Ectodermal cell (in vitro differentiated cells): ENCODE measurements at regions not wholly inside any gene's neighbourhood (a gene's known extent, or its start where the extent isn't known, plus 50 kb on each side); places are given as distances from the start of the nearest gene placed in this dataset.

ENCODE experiments used
- H3K27ac ChIP-seq: 2 replicates; pipeline ENCODE4 v1.7.0; 2013; ENCODE audit warnings: mild to moderate bottlenecking, low read depth, low read length; ENCODE audit not compliant: insufficient read depth, poor library complexity, severe bottlenecking
- H3K27me3 ChIP-seq: 2 replicates; pipeline ENCODE4 v1.7.0; 2013; ENCODE audit warnings: mild to moderate bottlenecking, low read length; ENCODE audit not compliant: insufficient read depth, control insufficient read depth, poor library complexity, severe bottlenecking
- H3K36me3 ChIP-seq: one replicate; pipeline ENCODE4 v1.7.0; 2013; ENCODE audit warnings: low read length; ENCODE audit not compliant: control insufficient read depth, insufficient read depth
- H3K4me1 ChIP-seq: one replicate; pipeline ENCODE4 v1.7.0; 2013; ENCODE audit warnings: low read length; ENCODE audit not compliant: control insufficient read depth, insufficient read depth
- H3K4me3 ChIP-seq: 2 replicates; pipeline ENCODE4 v1.7.0; 2013; ENCODE audit warnings: low read depth, low read length, control low read depth; ENCODE audit not compliant: insufficient read depth
- H3K9me3 ChIP-seq: 2 replicates; pipeline ENCODE4 v1.7.0; 2013; ENCODE audit warnings: mild to moderate bottlenecking, low read length, moderate library complexity; ENCODE audit not compliant: control insufficient read depth
- WGBS, 2 experiments: methylation state at CpG; one replicate each; pipeline ENCODE4 v1.1.7; 2013; ENCODE audit warnings: missing lambda C conversion rate in 2 of 2; 5-methylcytosine and 5-hydroxymethylcytosine counted together

GRCh38 chr20:41956338-41957074 lies 338.3 kb upstream of the CHD6 start:
- no peaks in the 10 kb centered on the region for H3K9me3 ChIP-seq
- H3K4me1 ChIP-seq = no peaks in the 10 kb centered on the region
- H3K36me3 ChIP-seq = no peaks in the 10 kb centered on the region
- H3K27me3 ChIP-seq = no peaks in the 10 kb centered on the region
- WGBS, 2 experiments = 51 to 68% methylated on average over 4 to 5 of the region's 6 CpGs
- H3K27ac ChIP-seq = no peak overlapping the region
- H3K4me3 ChIP-seq = no peak overlapping the region

- H3K36me3 ChIP-seq = no peaks in the 10 kb centered on the region
- 85 to 86% methylated on average over 5 of the region's 5 CpGs for WGBS, 2 experiments
- no peaks in the 10 kb centered on the region for H3K4me1 ChIP-seq
- H3K4me3 ChIP-seq = no peak overlapping the region
- no peak overlapping the region for H3K27ac ChIP-seq
- no peaks in the 10 kb centered on the region for H3K9me3 ChIP-seq
- H3K27me3 ChIP-seq = no peaks in the 10 kb centered on the region
These were observed 334.0 kb upstream of the CHD6 start for GRCh38 chr20:41952166-41952565.

DNA sequence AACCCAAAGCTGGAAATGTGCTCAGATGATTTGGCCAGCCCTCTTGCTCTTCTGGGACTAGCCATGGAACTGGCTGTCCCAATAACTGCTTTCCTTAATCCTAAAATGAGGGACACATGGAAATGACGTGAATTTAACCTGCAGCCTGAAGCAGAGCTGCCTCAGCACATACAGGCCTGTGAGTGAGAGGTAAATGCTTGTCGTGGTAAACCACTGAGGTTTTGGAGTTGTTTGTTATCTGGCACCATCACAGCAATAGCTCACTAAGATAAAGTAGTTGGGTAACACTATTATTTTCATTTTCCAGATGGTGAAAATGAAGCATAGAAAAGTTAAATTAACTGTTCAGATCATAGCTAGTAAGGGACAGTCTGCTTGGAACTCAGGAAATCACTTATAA lies 333.4 kb upstream of the CHD6 start:
- no peaks in the 10 kb centered on the region for H3K4me1 ChIP-seq
- H3K27me3 ChIP-seq = no peaks in the 10 kb centered on the region
- no peak overlapping the region for H3K27ac ChIP-seq
- H3K36me3 ChIP-seq = no peaks in the 10 kb centered on the region
- 98 to 100% methylated on average over 2 of the region's 2 CpGs for WGBS, 2 experiments
- no peak overlapping the region for H3K4me3 ChIP-seq
- H3K9me3 ChIP-seq = no peaks in the 10 kb centered on the region

- H3K9me3 ChIP-seq = no peaks in the 10 kb centered on the region
- H3K27ac ChIP-seq = no peak overlapping the region
- H3K4me1 ChIP-seq = no peaks in the 10 kb centered on the region
- no peaks in the 10 kb centered on the region for H3K27me3 ChIP-seq
- H3K4me3 ChIP-seq = no peak overlapping the region
- 87 to 93% methylated on average over 5 of the region's 5 CpGs for WGBS, 2 experiments
- H3K36me3 ChIP-seq = no peaks in the 10 kb centered on the region
These were observed 321.5 kb upstream of the CHD6 start for GRCh38 chr20:41939659-41940058.

DNA sequence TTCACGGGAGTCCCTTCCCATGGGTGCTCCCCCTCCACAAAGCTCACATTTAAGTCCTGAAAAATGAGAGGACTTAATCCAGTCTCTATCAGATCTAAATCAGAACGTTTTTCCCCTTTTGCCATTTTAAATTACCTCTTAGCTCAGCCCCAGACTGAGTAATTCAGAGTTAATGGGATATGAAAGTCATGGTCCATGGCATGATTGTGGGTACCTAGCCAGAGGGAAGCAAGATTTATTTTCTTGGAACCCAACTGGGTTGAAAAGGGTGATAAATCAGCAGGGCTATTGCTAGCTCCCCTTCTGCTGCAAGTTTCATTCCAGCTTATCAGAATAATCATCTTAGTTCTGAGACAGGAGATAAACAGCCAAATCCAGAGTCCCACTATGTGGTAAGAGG lies 320.2 kb upstream of the CHD6 start:
- no peaks in the 10 kb centered on the region for H3K4me1 ChIP-seq

GRCh38 chr20:41935259-41935791 lies 317.1 kb upstream of the CHD6 start:
- H3K9me3 ChIP-seq = no peaks in the 10 kb centered on the region
- H3K27me3 ChIP-seq = no peaks in the 10 kb centered on the region
- 50 to 62% methylated on average over 3 to 4 of the region's 4 CpGs for WGBS, 2 experiments
- H3K36me3 ChIP-seq = no peaks in the 10 kb centered on the region
- H3K27ac ChIP-seq = no peak overlapping the region
- no peaks in the 10 kb centered on the region for H3K4me1 ChIP-seq
- no peak overlapping the region for H3K4me3 ChIP-seq

More for the DNA sequence above, 320.2 kb upstream of the CHD6 start:
- Histone ChIP-seq H3K9me3 (no peaks in the 10 kb centered on the region), H3K27ac (no peak overlapping the region), H3K27me3 (no peaks in the 10 kb centered on the region), H3K4me3 (no peak overlapping the region), H3K36me3 (no peaks in the 10 kb centered on the region)
- WGBS, 2 experiments = 63 to 91% methylated on average over 1 to 2 of the region's 2 CpGs

DNA sequence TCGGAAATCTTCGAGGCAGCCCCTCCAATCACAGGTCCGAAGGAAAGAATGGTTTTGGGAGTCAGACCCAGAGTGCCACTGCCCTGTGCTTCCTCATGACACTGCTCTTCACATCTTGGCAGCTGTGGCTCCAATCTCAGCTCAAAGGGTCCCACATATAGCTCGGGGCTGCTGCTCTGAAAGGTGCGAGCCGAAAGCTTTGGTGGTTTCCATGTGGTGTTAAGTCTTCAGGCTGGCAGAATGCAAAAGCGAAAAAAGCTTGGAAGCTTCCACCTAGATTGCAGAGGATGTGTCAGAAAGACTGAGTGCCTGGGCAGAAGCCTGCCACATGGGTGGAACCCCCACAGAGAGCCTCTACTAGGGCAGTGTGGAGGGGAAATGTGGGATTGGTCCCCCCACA lies 314.3 kb upstream of the CHD6 start:
- WGBS, 2 experiments = 92 to 94% methylated on average over 7 of the region's 7 CpGs
- Histone ChIP-seq H3K36me3 (no peaks in the 10 kb centered on the region), H3K4me3 (no peak overlapping the region), H3K9me3 (no peaks in the 10 kb centered on the region), H3K4me1 (no peaks in the 10 kb centered on the region), H3K27me3 (no peaks in the 10 kb centered on the region), H3K27ac (no peak overlapping the region)

- Histone ChIP-seq H3K4me3 (no peak overlapping the region), H3K27me3 (no peaks in the 10 kb centered on the region), H3K27ac (no peak overlapping the region), H3K36me3 (no peaks in the 10 kb centered on the region), H3K9me3 (no peaks in the 10 kb centered on the region), H3K4me1 (no peaks in the 10 kb centered on the region)
- 85 to 92% methylated on average over 2 of the region's 2 CpGs for WGBS, 2 experiments
These were observed 309.5 kb upstream of the CHD6 start for GRCh38 chr20:41927655-41928054.

GRCh38 chr20:41927189-41927588 lies 309.0 kb upstream of the CHD6 start:
- Histone ChIP-seq H3K9me3 (no peaks in the 10 kb centered on the region), H3K36me3 (no peaks in the 10 kb centered on the region), H3K4me1 (no peaks in the 10 kb centered on the region), H3K4me3 (no peak overlapping the region), H3K27me3 (no peaks in the 10 kb centered on the region), H3K27ac (no peak overlapping the region)
- 88 to 96% methylated on average over 2 of the region's 2 CpGs for WGBS, 2 experiments

DNA sequence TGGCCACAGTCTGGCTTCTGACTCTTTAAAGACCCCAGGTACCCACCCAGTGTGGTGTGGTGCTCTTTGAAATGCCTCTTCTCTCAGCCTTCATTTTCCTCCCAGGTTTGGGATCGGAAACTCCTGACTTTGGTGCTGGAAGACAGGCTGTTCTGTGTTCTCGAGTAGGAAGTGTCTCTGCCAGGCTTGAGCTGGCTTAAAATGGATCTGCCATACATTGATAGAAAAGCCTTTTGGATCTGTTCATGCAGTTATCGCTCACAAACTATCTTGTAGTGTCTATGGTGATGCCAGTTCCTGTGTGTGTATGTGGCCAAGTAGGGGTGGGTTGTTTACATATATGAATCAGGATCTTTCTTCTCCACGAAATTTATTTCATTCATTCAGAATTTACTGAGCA lies 307.3 kb upstream of the CHD6 start:
- no peak overlapping the region for H3K4me3 ChIP-seq
- H3K27me3 ChIP-seq = no peaks in the 10 kb centered on the region
- no peaks in the 10 kb centered on the region for H3K9me3 ChIP-seq
- no peak overlapping the region for H3K27ac ChIP-seq
- 89 to 91% methylated on average over 4 of the region's 4 CpGs for WGBS, 2 experiments
- no peaks in the 10 kb centered on the region for H3K36me3 ChIP-seq
- no peaks in the 10 kb centered on the region for H3K4me1 ChIP-seq
